ENCODE measurements at regions not wholly inside any gene's neighbourhood (a gene's known extent, or its start where the extent isn't known, plus 50 kb on each side); places are given as distances from the start of the nearest gene placed in this dataset.

DNA sequence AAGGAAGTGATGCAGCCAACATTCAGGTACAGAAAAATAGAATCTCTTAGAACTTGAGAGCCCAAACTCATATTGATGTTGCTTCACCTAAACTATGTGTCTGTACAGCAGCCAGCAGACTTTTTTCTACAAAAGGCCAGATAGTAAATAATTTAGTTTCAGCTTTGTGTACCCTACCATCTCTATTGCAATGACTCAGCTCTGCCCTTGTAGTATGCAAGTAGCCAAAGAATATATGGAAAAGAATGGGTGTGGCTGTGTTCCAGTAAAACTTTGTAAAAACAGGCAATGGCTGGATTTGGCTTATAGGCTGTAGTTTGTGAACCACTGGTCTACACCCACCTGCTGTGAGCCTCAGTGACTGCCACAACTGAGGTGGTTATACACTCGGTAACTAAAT is 392.5 kb upstream of the RARB start:
- TF ChIP-seq, protein P1, sequence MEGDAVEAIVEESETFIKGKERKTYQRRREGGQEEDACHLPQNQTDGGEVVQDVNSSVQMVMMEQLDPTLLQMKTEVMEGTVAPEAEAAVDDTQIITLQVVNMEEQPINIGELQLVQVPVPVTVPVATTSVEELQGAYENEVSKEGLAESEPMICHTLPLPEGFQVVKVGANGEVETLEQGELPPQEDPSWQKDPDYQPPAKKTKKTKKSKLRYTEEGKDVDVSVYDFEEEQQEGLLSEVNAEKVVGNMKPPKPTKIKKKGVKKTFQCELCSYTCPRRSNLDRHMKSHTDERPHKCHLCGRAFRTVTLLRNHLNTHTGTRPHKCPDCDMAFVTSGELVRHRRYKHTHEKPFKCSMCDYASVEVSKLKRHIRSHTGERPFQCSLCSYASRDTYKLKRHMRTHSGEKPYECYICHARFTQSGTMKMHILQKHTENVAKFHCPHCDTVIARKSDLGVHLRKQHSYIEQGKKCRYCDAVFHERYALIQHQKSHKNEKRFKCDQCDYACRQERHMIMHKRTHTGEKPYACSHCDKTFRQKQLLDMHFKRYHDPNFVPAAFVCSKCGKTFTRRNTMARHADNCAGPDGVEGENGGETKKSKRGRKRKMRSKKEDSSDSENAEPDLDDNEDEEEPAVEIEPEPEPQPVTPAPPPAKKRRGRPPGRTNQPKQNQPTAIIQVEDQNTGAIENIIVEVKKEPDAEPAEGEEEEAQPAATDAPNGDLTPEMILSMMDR (IDR thresholded peaks at IDR 0.05) = no peak
- no peak for TF ChIP-seq POLR2A (IDR thresholded peaks at IDR 0.05)
- no peak overlapping the region for H3K4me3 ChIP-seq
- ATAC-seq = no peak
- 57 to 78% methylated on average over 1 of the region's 1 CpG for WGBS, 2 donors
- no peaks in the 10 kb centered on the region for H3K9me3 ChIP-seq
- no peak for DNase-seq
- H3K27ac ChIP-seq = no peak overlapping the region
- intact Hi-C loops (cut with DNase I) = no loop called here
- H3K4me1 ChIP-seq = no peaks in the 10 kb centered on the region
- H3K27me3 ChIP-seq = no peaks in the 10 kb centered on the region
- no peaks in the 10 kb centered on the region for H3K36me3 ChIP-seq (replicated peaks in 1 of 2; ENCODE audit: insufficient read depth in 1 of 2, low read depth in 2 of 2)

DNA sequence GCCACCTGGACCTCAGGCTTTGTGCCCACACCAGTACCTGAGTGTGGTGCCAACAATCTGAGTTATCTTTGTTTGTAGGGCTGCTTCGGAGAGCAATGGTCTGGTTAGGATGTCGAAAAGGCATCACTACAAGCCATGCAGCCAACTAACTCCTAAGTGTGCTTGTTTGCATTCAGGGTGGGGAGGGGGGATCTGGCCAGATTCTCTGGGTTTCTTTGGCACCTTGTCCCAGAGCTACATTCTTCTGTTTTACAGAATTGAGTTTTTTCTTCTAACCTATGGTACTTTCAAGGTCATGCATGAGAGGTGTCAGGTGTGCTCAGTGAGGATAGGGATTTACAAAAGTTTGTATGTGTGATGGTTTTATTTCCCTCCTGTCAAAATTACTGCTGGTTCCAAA is 391.4 kb upstream of the RARB start:
- no peaks in the 10 kb centered on the region for H3K9me3 ChIP-seq
- no peak for TF ChIP-seq POLR2A (IDR thresholded peaks at IDR 0.05)
- TF ChIP-seq, protein P1 (IDR thresholded peaks at IDR 0.05) = no peak
- no peak for DNase-seq
- H3K4me3 ChIP-seq = no peak overlapping the region
- H3K4me1 ChIP-seq = no peaks in the 10 kb centered on the region
- H3K27me3 ChIP-seq = no peaks in the 10 kb centered on the region
- 24 to 40% methylated on average over 2 of the region's 2 CpGs for WGBS, 2 donors
- H3K27ac ChIP-seq = no peak overlapping the region
- intact Hi-C loops (cut with DNase I) = no loop called here
- no peaks in the 10 kb centered on the region for H3K36me3 ChIP-seq (replicated peaks in 1 of 2; ENCODE audit: insufficient read depth in 1 of 2, low read depth in 2 of 2)
- no peak for ATAC-seq

DNA sequence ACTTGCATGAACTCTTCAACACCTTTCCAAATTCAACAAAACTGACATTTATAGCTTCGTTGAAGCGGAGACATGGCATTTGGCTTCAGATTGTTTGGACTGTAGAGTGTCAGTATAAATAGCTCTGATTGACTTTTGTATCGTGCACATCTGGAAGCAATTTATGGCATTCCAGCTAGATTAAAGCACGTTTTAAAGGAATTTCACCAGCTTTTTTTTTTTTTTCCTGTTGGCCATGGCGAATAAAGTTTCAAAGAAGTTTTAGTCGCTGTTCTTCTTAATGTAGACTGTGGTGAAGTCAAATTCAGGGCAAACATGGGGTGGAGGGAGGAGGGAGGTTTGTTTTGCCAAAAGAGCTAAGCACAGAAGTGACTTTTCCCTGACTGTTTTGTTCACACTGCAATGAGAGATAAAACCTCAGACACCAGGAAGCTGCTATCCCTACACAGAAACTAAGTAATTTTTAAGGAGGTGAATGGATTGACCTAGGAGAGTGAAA is 391.0 kb upstream of the RARB start:
- TF ChIP-seq POLR2A (IDR thresholded peaks at IDR 0.05) = no peak
- TF ChIP-seq, protein P1 (IDR thresholded peaks at IDR 0.05) = no peak

DNA sequence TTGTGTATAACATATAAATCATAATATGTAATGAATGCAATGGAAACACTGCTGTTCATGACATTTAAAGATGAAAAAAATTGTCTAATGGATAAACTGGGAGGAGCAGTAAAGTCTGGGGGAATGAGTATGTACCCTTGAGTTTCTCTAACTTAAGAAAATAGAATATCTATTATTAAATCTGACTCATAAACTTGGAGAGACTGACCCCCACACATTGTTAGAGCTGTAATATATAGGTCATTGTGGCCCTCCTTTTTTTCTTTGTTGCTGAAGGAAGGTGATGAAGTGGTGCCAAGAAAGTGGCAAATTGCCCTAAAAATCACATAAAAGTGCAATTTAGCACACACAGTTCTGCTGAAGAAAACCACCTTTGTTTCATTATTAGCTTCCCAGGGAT is 389.8 kb upstream of the RARB start:
- H3K4me1 ChIP-seq = no peaks in the 10 kb centered on the region
- ATAC-seq = no peak
- H3K4me3 ChIP-seq = no peak overlapping the region
- intact Hi-C loops (cut with DNase I) = no loop called here
- no peak for TF ChIP-seq POLR2A (IDR thresholded peaks at IDR 0.05)
- TF ChIP-seq, protein P1 (IDR thresholded peaks at IDR 0.05) = no peak
- no peak overlapping the region for H3K27ac ChIP-seq
- H3K9me3 ChIP-seq = no peaks in the 10 kb centered on the region
- no peaks in the 10 kb centered on the region for H3K27me3 ChIP-seq
- no peaks in the 10 kb centered on the region for H3K36me3 ChIP-seq (replicated peaks in 1 of 2; ENCODE audit: insufficient read depth in 1 of 2, low read depth in 2 of 2)
- DNase-seq = no peak

More for the DNA sequence above, 391.0 kb upstream of the RARB start:
- no peaks in the 10 kb centered on the region for H3K27me3 ChIP-seq
- DNase-seq (no peak), ATAC-seq (no peak)
- H3K9me3 ChIP-seq = no peaks in the 10 kb centered on the region
- 10 to 20% methylated on average over 6 of the region's 6 CpGs for WGBS, 2 donors
- H3K27ac ChIP-seq = no peak overlapping the region
- H3K4me1 ChIP-seq = no peaks in the 10 kb centered on the region
- no peaks in the 10 kb centered on the region for H3K36me3 ChIP-seq (replicated peaks in 1 of 2; ENCODE audit: insufficient read depth in 1 of 2, low read depth in 2 of 2)
- intact Hi-C loops (cut with DNase I) = no loop called here
- no peak overlapping the region for H3K4me3 ChIP-seq

DNA sequence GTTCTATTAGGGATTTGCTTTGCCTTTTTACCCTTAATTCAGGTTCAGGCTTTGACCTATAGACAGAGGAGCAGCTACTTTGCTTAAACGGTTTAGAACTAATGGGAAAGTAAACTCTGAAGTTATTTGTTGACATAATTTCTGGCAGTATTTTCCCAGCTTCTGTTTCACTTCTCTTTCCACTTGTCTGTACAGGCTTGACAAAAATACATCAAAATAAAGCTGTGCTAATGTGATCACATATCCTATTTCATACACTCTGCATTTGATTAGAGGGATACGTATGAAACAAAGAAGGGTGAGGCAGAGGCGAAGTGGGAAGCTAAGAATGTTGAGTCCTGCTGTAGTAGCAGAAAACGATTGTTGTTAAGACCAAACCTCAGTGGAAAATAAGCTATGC is 389.1 kb upstream of the RARB start:
- intact Hi-C loops (cut with DNase I) = no loop called here
- no peaks in the 10 kb centered on the region for H3K36me3 ChIP-seq (replicated peaks in 1 of 2; ENCODE audit: insufficient read depth in 1 of 2, low read depth in 2 of 2)
- no peak for ATAC-seq
- H3K4me3 ChIP-seq = no peak overlapping the region
- no peak for DNase-seq
- H3K27ac ChIP-seq = no peak overlapping the region
- WGBS, 2 donors = 34 to 39% methylated on average over 4 of the region's 4 CpGs
- H3K9me3 ChIP-seq = no peaks in the 10 kb centered on the region
- TF ChIP-seq POLR2A (IDR thresholded peaks at IDR 0.05) = no peak
- TF ChIP-seq, protein P1 (IDR thresholded peaks at IDR 0.05) = no peak
- no peaks in the 10 kb centered on the region for H3K4me1 ChIP-seq
- no peaks in the 10 kb centered on the region for H3K27me3 ChIP-seq
